Posterior cingulate gyrus (tissue), 11 donors: ENCODE measurements at regions not wholly inside any gene's neighbourhood (a gene's known extent, or its start where the extent isn't known, plus 50 kb on each side); places are given as distances from the start of the nearest gene placed in this dataset.

ENCODE experiments used
- DNase-seq, 10 donors: peaks; one replicate each; pipeline versions ENCODE4 v3.0.0 to v3.0.0-alpha.2; 2020 to 2021; ENCODE audit warnings: mixed read lengths in 3 of 10
- intact Hi-C: fragments of 100-400 bp; cut with DNase I; formaldehyde crosslinking; loops from one replicate; pipeline ENCODE4 v1.15.1; 2023

- intact Hi-C loops = no loop called here
- DNase-seq = no peak
Observed at GRCh38 chr6:68410021-68410420, 225.1 kb upstream of the ADGRB3 start.

DNA sequence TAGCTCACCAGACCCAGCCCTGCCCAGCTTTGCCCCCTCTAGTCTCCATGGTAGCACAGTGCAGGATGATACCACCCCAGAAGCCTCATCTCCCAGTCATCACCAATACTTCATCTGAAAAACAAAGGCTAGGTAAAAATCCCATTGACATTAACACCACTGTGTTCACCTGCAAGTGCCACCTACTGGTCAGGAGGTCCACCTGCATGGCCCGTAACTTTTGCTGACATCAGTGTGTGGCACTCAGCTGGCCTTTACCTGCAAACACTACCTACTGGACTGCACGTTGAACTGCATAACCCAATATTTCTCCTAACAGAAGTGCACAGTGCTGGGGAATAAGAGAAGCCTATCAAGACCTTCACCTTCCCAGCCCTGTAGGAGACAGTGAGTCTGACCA, 234.7 kb upstream of the ADGRB3 start:
- intact Hi-C loops = no loop called here
- DNase-seq = no peak

DNA sequence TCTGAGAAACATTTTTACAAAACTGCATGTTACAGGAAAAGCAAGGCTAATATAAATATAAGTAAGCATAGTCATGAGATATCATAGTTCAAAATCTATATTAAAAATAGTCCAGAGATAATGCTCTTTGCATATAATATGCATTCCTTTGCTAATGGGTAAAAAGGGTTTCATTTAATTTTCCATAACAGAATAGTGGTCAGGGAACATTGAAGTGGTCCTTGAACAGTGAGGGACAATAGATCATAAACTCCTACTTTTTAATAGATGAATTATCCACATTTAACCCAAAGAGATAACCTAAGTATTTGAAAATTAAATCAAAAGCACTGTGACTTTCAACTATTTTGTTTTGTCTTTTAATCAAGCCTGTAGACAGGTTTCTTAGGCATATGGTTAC, 243.1 kb upstream of the ADGRB3 start:
- DNase-seq = no peak

DNA sequence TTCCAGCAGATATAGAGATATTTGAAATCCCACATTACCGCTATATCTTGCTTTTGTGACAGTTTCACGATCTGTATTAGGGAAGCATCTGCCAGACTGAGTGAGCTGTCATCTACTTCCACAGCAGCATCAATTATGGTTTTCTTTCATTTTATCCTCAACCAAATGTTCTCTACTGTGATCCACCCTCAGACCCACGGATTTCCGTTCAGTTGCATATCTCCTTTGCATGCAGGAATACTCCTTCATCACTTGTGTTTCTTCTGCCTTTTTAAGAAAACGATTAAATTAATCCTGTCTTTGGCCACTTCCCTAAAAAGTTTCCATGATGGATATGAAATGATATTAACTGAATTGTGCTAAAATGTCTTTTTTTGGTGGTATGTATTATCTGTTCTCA, 262.1 kb upstream of the ADGRB3 start:
- no peak for DNase-seq
- intact Hi-C loops = no loop called here

More for the DNA sequence above, 243.1 kb upstream of the ADGRB3 start:
- intact Hi-C loops = no loop called here

DNA sequence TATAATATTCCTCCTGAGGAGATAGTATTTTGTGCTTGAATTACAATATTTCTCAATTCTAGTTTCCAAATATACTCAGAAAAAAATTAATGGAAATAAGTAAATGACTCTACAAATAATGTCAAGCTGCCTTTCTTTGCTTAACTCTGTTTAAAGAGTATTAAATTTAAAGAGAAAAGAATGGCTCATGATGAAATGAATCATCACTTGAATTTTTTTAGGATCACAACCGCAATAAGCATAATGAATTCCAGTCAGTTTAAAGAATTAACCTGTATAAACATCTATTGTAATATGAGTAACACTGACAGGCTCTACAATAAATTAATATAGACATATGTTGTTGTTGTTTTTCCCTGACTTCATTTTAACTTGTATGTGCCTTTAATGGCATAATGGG, 266.2 kb upstream of the ADGRB3 start:
- intact Hi-C loops = no loop called here
- no peak for DNase-seq

DNA sequence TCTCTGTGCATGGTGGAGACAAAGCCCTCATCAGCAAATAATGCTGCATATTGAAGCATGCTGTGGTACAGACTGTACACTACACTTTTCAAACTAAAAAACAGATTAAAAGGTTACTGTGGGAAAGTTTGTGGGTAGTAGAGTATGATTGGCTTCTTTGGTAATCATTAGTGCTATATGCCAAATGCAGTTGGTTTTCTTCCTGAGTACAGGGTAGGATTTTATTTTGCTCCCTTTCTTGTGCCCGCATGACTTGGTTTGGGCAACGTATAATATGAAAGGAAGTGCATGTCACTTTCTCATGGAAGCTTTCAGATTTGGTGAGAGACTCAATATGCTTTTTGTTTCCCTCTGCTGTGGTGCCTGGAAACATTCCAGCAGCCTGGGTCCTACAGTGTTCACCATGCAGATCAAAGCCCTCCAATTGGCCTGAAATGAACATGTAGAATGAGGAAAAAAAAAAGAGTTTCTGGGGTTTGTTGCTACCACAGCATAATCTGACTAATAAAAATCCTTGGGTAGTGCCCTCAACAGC, 270.7 kb upstream of the ADGRB3 start:
- intact Hi-C loops = no loop called here
- DNase-seq = no peak

GRCh38 chr6:68343901-68344300, 291.2 kb upstream of the ADGRB3 start:
- DNase-seq = peak in 2 of 10 donors; percentile 13 to 28
- intact Hi-C loops = no loop called here

DNA sequence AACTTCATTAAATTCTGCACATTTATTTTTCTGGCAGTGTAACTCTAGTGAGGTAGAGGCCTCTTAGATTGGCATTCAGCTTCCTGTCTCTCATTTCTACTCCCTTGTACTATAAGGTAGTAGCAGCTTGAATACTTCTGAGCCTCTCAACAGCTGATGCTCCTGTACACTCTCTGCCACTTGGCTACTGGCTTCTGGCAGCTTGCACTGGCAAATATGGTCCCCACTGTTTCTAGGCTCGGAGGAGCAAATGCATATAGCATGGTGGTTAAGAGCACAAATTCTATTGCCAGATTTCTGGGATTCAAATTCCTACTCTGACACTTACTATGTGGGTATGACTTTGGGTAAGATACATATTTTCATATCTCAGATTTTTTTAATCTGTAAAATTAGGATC, 292.8 kb upstream of the ADGRB3 start:
- DNase-seq = no peak
- intact Hi-C loops = no loop called here

- intact Hi-C loops = no loop called here
Observed at GRCh38 chr6:68339488-68340131, 295.5 kb upstream of the ADGRB3 start.

DNA sequence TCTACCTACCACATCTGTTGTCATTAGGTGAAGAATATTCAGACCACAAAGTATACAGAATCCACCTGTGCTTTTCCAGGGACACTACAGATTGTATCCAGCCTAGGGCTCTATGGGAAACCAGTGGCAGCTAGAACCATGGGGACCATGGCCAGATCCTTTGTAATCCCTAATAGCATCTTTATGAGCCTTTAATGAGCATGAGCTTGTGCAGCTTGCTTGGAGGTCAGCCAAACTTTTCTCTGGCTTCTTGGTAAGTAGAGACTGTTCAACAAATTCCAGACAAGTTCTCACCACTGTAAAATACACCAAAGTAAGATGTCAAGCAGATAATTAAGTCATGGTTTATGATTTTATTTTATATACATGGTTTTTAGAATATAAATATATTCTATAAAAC, 301.6 kb upstream of the ADGRB3 start:
- no peak for DNase-seq
- intact Hi-C loops = no loop called here

More at GRCh38 chr6:68339488-68340131, 295.5 kb upstream of the ADGRB3 start:
- DNase-seq = no peak

- intact Hi-C loops = no loop called here
- DNase-seq = no peak
Observed at GRCh38 chr6:68328156-68328555, 306.9 kb upstream of the ADGRB3 start.

- intact Hi-C loops = no loop called here
- peak in 1 of 10 donors; percentile 26 for DNase-seq
Observed at GRCh38 chr6:68326762-68327161, 308.3 kb upstream of the ADGRB3 start.

GRCh38 chr6:68317366-68317765, 317.7 kb upstream of the ADGRB3 start:
- DNase-seq = no peak
- intact Hi-C loops = no loop called here

GRCh38 chr6:68313911-68314310, 321.2 kb upstream of the ADGRB3 start:
- intact Hi-C loops = no loop called here
- DNase-seq = no peak

- no peak for DNase-seq
- intact Hi-C loops = no loop called here
Observed at GRCh38 chr6:68307301-68307700, 327.8 kb upstream of the ADGRB3 start.

DNA sequence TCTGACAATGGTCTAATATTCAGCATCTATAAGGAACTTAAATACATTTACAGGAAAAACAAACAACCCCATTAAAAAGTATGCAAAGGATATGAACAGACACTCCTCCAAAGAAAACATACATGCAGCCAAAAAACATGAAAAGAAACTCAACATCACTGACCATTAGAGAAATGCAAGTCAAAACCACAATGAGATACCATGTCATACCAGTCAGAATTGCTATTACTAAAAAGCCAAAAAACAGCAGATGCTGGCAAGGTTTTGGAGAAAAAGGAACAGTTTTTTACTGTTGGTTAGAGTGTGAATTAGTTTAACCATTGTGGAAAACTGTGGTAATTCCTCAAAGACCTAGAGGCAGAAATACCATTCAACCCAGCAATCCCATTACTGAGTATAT, 339.0 kb upstream of the ADGRB3 start:
- intact Hi-C loops = no loop called here
- DNase-seq = no peak

DNA sequence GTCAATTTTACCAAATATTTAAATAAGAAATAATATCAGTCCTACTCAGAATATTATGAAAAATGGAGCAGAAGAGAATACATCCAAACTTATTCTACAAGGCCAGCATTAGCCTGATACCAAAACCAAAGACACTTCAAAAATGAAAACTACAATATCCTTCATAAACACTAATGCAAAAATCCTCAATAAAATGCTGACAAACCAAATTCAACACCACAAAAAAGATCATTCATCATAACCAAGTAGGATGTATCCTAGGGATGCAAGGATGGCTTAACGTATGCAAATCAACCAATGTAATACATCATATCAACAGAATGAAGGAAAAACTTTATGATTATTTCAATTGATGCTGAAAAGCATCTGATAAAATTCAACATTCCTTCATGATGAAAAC, 352.4 kb upstream of the ADGRB3 start:
- DNase-seq = no peak
- intact Hi-C loops = no loop called here

- DNase-seq = no peak
- intact Hi-C loops = no loop called here
Observed at GRCh38 chr6:68279793-68280557, 355.1 kb upstream of the ADGRB3 start.

- DNase-seq = no peak
- intact Hi-C loops = no loop called here
Observed at GRCh38 chr6:68273297-68273696, 361.8 kb upstream of the ADGRB3 start.

GRCh38 chr6:68256391-68256790, 378.7 kb upstream of the ADGRB3 start:
- no peak for DNase-seq
- intact Hi-C loops = no loop called here

DNA sequence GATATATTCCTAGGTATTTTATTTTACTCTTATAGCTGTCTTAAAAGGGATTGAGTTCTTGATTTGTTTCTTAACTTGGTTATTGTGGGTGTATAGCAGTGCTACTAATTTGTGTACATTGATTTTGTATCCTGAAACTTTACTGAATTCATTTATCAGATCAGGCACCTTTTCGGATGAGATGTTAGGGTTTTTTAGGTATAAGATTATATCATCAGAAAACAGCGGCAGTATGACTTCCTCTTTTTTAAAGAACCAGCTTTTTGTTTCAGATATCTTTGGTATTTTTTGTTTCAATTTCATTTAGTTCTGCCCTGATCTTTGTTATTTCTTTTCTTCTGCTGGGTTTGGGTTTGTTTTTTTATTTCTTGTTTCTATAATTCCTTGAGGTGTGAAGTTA, 382.4 kb upstream of the ADGRB3 start:
- intact Hi-C loops = no loop called here
- DNase-seq = no peak

DNA sequence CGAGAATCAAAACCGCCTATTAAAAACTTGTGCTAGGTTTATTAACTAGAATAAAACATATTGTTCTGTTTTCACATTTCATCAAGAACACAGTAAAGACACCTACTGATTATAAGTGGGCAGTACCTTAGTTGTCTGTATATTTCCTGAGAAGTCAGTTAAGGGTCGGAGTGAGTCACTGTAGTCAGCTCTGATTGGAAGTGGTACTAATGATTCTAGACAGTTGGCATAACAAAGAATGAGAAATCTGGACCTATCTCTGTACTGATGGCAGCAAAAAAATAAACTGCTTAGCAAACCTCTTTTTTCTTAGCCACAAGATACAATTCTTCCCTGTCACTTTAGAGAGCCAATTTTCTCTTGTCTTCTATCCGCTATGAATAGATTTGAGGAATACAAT, 387.3 kb upstream of the ADGRB3 start:
- intact Hi-C loops = no loop called here
- DNase-seq = no peak
